MG63 (cell line): ENCODE measurements at regions not wholly inside any gene's neighbourhood (a gene's known extent, or its start where the extent isn't known, plus 50 kb on each side); places are given as distances from the start of the nearest gene placed in this dataset.
"Not testable (repeated sequence)": the region's sequence is repeated elsewhere in the genome, so short reads cannot be mapped to it uniquely, and the experiment has no call there.

ENCODE experiments used
- DNase-seq: peaks from one replicate; pipeline ENCODE4 v3.0.0-alpha.2; 2020
- H3K27me3 ChIP-seq: fragments of 250-450 bp; sonication (Bioruptor Pico); 2 replicates; pipeline ENCODE4 v1.5.1; 2020; ENCODE audit warnings: mild to moderate bottlenecking, moderate library complexity
- H3K36me3 ChIP-seq: fragments of 250-450 bp; sonication (Bioruptor Pico); 2 replicates; pipeline ENCODE4 v1.5.1; 2020; ENCODE audit warnings: mild to moderate bottlenecking, moderate library complexity
- H3K4me3 ChIP-seq: fragments of 250-450 bp; sonication (Bioruptor Pico); 2 replicates; pipeline ENCODE4 v1.5.1; 2020; ENCODE audit warnings: mild to moderate bottlenecking, moderate library complexity
- H3K9me3 ChIP-seq: fragments of 250-450 bp; sonication (Bioruptor Pico); 2 replicates; pipeline ENCODE4 v1.5.1; 2020; ENCODE audit warnings: mild to moderate bottlenecking, moderate library complexity

GRCh38 chr3:17823036-17823435 lies 80.6 kb upstream of the TBC1D5 start:
- no peak overlapping the region for H3K4me3 ChIP-seq
- H3K36me3 ChIP-seq: no peaks in the 10 kb centered on the region
- no peak for DNase-seq
- 0 out of 2 replicates have a peak, but pooled peaks cover 2% of the 10 kb centered on the region for H3K27me3 ChIP-seq
- no peaks in the 10 kb centered on the region for H3K9me3 ChIP-seq

GRCh38 chr3:17820704-17821103 lies 78.3 kb upstream of the TBC1D5 start:
- H3K27me3 ChIP-seq: no peaks in the 10 kb centered on the region
- no peaks in the 10 kb centered on the region for H3K9me3 ChIP-seq
- H3K36me3 ChIP-seq: no peaks in the 10 kb centered on the region
- DNase-seq: no peak
- H3K4me3 ChIP-seq: no peak overlapping the region

GRCh38 chr3:17820275-17820674 lies 77.8 kb upstream of the TBC1D5 start:
- no peak overlapping the region for H3K4me3 ChIP-seq
- DNase-seq: no peak
- H3K9me3 ChIP-seq: no peaks in the 10 kb centered on the region
- no peaks in the 10 kb centered on the region for H3K36me3 ChIP-seq
- H3K27me3 ChIP-seq: no peaks in the 10 kb centered on the region

GRCh38 chr3:17817973-17818372 lies 75.5 kb upstream of the TBC1D5 start:
- not testable (repeated sequence) for H3K9me3 ChIP-seq, DNase-seq, H3K36me3 ChIP-seq, H3K4me3 ChIP-seq, H3K27me3 ChIP-seq

- Histone ChIP-seq H3K27me3 (no peaks in the 10 kb centered on the region), H3K9me3 (no peaks in the 10 kb centered on the region), H3K4me3 (no peak overlapping the region), H3K36me3 (no peaks in the 10 kb centered on the region)
- DNase-seq: no peak
Measured at GRCh38 chr3:17817545-17817944, 75.1 kb upstream of the TBC1D5 start.

- DNase-seq, H3K4me3 ChIP-seq, H3K9me3 ChIP-seq, H3K36me3 ChIP-seq, H3K27me3 ChIP-seq: not testable (repeated sequence)
Measured at GRCh38 chr3:17816839-17817238, 74.4 kb upstream of the TBC1D5 start.

- H3K4me3 ChIP-seq, H3K36me3 ChIP-seq, DNase-seq, H3K27me3 ChIP-seq, H3K9me3 ChIP-seq: not testable (repeated sequence)
Measured at GRCh38 chr3:17812328-17812727, 69.9 kb upstream of the TBC1D5 start.

GRCh38 chr3:17811646-17812045 lies 69.2 kb upstream of the TBC1D5 start:
- no peaks in the 10 kb centered on the region for H3K9me3 ChIP-seq
- no peak overlapping the region for H3K4me3 ChIP-seq
- DNase-seq: no peak
- no peaks in the 10 kb centered on the region for H3K27me3 ChIP-seq
- H3K36me3 ChIP-seq: no peaks in the 10 kb centered on the region

GRCh38 chr3:17810759-17811158 lies 68.3 kb upstream of the TBC1D5 start:
- no peak for DNase-seq
- H3K4me3 ChIP-seq: no peak overlapping the region
- no peaks in the 10 kb centered on the region for H3K27me3 ChIP-seq
- no peaks in the 10 kb centered on the region for H3K9me3 ChIP-seq
- no peaks in the 10 kb centered on the region for H3K36me3 ChIP-seq

- no peak for DNase-seq
- Histone ChIP-seq H3K9me3 (no peaks in the 10 kb centered on the region), H3K4me3 (no peak overlapping the region), H3K27me3 (no peaks in the 10 kb centered on the region), H3K36me3 (no peaks in the 10 kb centered on the region)
Measured at GRCh38 chr3:17808994-17809393, 66.6 kb upstream of the TBC1D5 start.

- no peak overlapping the region for H3K4me3 ChIP-seq
- DNase-seq: no peak
- H3K9me3 ChIP-seq: no peaks in the 10 kb centered on the region
- no peaks in the 10 kb centered on the region for H3K27me3 ChIP-seq
- H3K36me3 ChIP-seq: no peaks in the 10 kb centered on the region
Measured at GRCh38 chr3:17806876-17807275, 64.4 kb upstream of the TBC1D5 start.

- no peak overlapping the region for H3K4me3 ChIP-seq
- no peaks in the 10 kb centered on the region for H3K27me3 ChIP-seq
- no peaks in the 10 kb centered on the region for H3K9me3 ChIP-seq
- no peak for DNase-seq
- no peaks in the 10 kb centered on the region for H3K36me3 ChIP-seq
Measured at GRCh38 chr3:17806201-17806600, 63.8 kb upstream of the TBC1D5 start.

GRCh38 chr3:17805461-17805940 lies 63.1 kb upstream of the TBC1D5 start:
- no peaks in the 10 kb centered on the region for H3K9me3 ChIP-seq
- H3K27me3 ChIP-seq: no peaks in the 10 kb centered on the region
- H3K4me3 ChIP-seq: no peak overlapping the region
- H3K36me3 ChIP-seq: no peaks in the 10 kb centered on the region
- no peak for DNase-seq

GRCh38 chr3:17802950-17803349 lies 60.5 kb upstream of the TBC1D5 start:
- no peaks in the 10 kb centered on the region for H3K9me3 ChIP-seq
- no peaks in the 10 kb centered on the region for H3K27me3 ChIP-seq
- no peak overlapping the region for H3K4me3 ChIP-seq
- no peaks in the 10 kb centered on the region for H3K36me3 ChIP-seq
- DNase-seq: no peak

GRCh38 chr3:17801131-17801530 lies 58.7 kb upstream of the TBC1D5 start:
- DNase-seq: no peak

GRCh38 chr3:17800232-17800631 lies 57.8 kb upstream of the TBC1D5 start:
- no peaks in the 10 kb centered on the region for H3K36me3 ChIP-seq
- peak; percentile 2 for DNase-seq
- H3K9me3 ChIP-seq: no peaks in the 10 kb centered on the region
- H3K27me3 ChIP-seq: no peaks in the 10 kb centered on the region
- H3K4me3 ChIP-seq: no peak overlapping the region

More at GRCh38 chr3:17801131-17801530, 58.7 kb upstream of the TBC1D5 start:
- Histone ChIP-seq H3K27me3 (no peaks in the 10 kb centered on the region), H3K9me3 (no peaks in the 10 kb centered on the region), H3K36me3 (no peaks in the 10 kb centered on the region), H3K4me3 (no peak overlapping the region)

GRCh38 chr3:17799312-17799711 lies 56.9 kb upstream of the TBC1D5 start:
- H3K36me3 ChIP-seq: no peaks in the 10 kb centered on the region
- H3K9me3 ChIP-seq: no peaks in the 10 kb centered on the region
- H3K4me3 ChIP-seq: no peak overlapping the region
- DNase-seq: no peak
- H3K27me3 ChIP-seq: no peaks in the 10 kb centered on the region

GRCh38 chr3:17798000-17798399 lies 55.6 kb upstream of the TBC1D5 start:
- Histone ChIP-seq H3K9me3 (no peaks in the 10 kb centered on the region), H3K27me3 (no peaks in the 10 kb centered on the region), H3K36me3 (no peaks in the 10 kb centered on the region), H3K4me3 (no peak overlapping the region)
- no peak for DNase-seq

GRCh38 chr3:17795711-17796110 lies 53.3 kb upstream of the TBC1D5 start:
- no peaks in the 10 kb centered on the region for H3K36me3 ChIP-seq
- H3K27me3 ChIP-seq: no peaks in the 10 kb centered on the region
- no peak for DNase-seq
- no peaks in the 10 kb centered on the region for H3K9me3 ChIP-seq
- no peak overlapping the region for H3K4me3 ChIP-seq
